ENCODE measurements at regions not wholly inside any gene's neighbourhood (a gene's known extent, or its start where the extent isn't known, plus 50 kb on each side); places are given as distances from the start of the nearest gene placed in this dataset.

DNA sequence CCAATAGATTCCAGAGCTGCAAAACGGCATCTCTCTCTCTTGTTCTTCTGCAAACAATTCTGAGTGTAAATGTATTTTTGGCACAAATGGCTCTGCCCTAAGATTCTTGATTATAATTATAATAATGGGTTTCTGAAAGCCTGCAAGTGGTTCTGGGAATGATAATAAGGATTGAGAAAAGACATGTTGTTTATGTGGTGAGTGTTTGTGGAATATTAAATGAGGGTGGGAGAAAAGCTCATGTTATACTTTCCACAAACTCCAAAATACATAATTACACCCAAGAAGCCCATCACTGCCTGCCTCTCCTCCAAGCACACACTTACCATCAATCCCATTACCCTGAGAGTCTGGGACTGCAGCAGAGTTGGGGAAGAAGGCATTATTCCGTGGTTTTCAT is 460.0 kb upstream of the BRINP1 start:
- DNase-seq (ENCODE audit: low spot score), result no peak

- DNase-seq (ENCODE audit: low spot score), result no peak
Measured at GRCh38 chr9:119827526-119827925, 458.3 kb upstream of the BRINP1 start.

DNA sequence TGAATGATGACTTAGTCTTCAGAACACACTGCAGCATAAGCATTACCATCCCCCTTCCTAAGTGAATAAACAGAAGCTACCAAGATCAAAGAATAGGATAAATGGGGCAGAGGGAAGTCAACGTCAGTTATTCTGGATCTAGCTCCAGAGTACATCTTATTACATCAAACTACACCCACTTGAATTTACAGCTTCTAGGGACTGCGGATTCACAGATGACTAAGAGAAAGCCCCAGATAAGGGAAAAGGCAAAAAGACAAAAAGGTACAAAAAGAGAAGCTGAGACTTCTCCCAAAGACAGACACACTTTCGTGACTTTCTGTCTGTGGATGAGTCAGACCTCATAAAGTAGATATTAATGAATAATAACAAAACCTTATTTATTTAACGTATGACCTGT is 457.9 kb upstream of the BRINP1 start:
- no peak for DNase-seq (ENCODE audit: low spot score)

DNA sequence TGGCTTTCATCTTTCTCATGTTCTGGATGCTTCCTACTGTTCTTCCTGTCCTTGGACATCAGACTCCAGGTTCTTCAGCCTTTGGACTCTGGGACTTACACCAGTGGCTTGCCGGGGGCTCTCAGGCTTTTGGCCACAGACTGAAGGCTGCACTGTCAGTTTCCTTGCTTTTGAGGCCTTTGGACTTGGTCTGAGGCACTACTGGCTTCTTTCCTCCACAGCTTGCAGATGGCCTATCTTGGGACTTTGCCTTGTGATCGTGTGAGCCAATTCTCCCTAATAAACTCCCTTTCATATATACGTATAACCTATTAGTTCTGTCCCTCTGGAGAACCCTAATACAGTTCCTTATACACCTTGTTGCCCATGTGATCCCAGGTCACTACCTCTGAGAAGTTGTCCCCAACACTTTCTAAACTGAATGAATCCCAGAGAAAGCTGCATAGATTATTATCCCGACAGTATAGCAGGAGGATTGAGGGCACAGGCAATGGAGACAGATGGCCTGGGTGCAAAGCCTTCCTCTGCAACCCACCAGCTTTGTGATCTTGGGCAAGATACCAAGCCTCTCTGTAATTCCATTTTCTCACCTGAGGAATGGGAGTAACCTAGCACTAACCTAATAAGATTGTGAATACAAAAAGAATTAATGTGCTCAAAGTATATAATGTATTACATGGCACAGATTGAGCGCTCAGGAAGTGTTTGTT is 449.6 kb upstream of the BRINP1 start:
- DNase-seq (ENCODE audit: low spot score), result no peak

GRCh38 chr9:119810645-119811429 is 441.6 kb upstream of the BRINP1 start:
- no peak for DNase-seq (ENCODE audit: low spot score)

- DNase-seq (ENCODE audit: low spot score), result no peak
Measured at GRCh38 chr9:119803679-119804078, 434.4 kb upstream of the BRINP1 start.

- DNase-seq (ENCODE audit: low spot score), result no peak
Measured at GRCh38 chr9:119802621-119803020, 433.4 kb upstream of the BRINP1 start.

GRCh38 chr9:119802133-119802532 is 432.9 kb upstream of the BRINP1 start:
- no peak for DNase-seq (ENCODE audit: low spot score)

DNA sequence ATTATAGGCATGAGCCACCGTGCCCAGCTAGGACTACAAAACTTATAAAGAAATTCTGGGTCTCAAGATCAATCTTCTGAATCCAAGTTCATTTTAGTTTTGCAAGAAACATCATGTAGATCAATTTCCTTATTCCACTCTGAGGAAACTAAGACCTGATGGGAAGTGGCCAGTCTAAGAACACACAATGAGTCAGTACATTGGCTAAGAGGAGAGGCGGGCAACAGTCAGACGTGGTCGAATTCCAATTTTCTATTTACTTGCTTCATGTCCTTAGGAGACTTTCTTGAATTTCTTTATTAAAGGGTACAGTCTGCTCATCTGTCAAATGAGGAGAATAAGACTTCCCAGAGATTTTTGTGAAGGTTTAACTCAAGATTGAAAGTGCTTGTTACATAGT is 432.1 kb upstream of the BRINP1 start:
- DNase-seq (ENCODE audit: low spot score), result no peak

- DNase-seq (ENCODE audit: low spot score), result no peak
Measured at GRCh38 chr9:119795395-119795794, 426.2 kb upstream of the BRINP1 start.

DNA sequence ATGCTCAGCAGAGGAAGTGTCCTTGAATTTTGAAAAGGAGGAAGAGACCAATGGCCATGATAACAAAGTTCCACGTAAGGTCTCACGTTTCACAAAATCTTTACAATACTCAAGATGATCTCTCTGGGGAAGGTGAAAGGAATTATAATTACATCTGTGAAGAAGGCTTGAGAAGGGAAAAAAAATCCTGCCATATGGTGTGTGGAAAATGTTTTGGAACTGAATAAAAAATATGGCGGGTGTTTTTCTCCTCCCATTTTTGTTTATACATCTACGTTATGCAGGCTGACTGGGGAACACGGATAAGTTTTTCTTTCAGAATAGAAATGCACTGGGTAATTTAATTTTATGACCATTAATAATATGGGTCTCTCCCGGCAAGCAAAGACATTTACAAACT is 425.6 kb upstream of the BRINP1 start:
- no peak for DNase-seq (ENCODE audit: low spot score)

GRCh38 chr9:119793218-119793617 is 424.0 kb upstream of the BRINP1 start:
- DNase-seq (ENCODE audit: low spot score), result no peak

GRCh38 chr9:119792242-119792641 is 423.0 kb upstream of the BRINP1 start:
- no peak for DNase-seq (ENCODE audit: low spot score)

DNA sequence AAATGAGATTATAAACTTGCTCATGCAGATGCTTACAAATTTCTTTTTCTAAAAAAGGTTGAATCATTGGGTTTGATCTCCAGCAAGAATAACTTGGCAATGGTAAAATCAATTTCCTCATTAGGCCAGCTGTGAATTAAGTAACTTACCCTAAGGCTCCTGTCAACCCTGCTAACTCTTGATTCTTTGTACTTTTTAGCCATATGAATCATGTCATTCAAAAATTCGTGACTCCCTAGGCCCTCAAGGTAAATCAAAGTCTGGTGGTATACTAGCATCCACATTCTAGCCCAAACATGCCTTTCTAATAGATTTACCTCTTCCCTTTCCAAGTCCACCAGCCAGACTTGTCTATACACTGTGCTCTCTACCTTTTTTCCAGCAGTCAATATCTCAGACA is 420.8 kb upstream of the BRINP1 start:
- no peak for DNase-seq (ENCODE audit: low spot score)

DNA sequence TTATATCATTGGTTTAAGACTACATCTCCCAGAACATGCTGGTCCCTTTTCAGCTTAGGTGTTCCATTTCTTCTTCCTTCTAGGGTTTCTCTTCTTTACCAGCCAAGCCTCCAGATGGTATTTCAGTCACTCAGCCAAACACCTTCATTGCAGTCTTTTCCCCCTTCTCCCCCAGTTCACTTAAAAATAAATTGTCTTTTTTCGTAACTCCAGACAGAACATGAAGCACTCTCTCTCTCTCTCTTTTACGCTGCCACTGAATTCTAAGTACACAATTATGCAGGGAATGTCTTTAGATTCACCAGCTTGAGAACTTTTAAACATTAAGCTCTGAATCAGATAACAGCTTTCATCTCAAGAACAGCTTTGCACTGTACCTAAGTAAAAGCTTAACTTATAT is 419.7 kb upstream of the BRINP1 start:
- DNase-seq (ENCODE audit: low spot score), result no peak

DNA sequence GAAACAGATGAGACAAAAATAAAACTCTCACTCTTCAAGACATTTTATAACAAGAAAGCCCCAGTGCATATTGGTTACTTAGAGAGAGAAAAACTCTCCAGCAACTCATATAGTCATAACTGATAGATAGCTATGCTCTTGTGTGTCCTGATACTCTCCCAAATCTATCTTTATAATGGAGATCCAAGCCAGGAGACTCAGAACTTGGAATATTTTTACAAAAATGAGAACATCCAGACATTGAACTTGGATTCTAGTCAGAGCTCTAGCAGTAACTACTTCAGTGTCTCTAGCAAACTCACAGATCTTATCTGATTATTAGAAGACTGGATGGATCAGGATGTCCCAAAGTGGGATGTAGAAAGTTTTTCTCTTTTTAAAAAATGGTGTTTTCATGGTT is 412.7 kb upstream of the BRINP1 start:
- no peak for DNase-seq (ENCODE audit: low spot score)

GRCh38 chr9:119775410-119775809 is 406.2 kb upstream of the BRINP1 start:
- DNase-seq (ENCODE audit: low spot score), result no peak

DNA sequence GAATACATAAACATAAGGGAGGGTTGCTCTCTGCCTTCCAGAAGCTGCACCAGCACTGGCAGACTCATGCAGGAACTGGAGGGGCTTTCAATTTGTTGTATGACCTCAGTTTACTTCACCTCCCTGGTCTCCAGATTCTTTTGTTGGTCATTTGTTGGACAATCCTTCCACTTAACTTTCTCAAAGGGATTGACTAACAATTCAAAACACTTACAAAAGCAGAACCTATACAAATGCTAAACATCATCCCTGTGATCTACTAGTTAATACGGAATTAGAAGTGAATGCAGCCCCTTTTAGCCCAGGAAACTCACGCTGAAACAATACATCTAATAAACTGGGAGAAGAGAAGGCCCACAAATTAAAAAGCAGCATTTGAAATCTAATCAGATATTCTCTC is 404.6 kb upstream of the BRINP1 start:
- DNase-seq (ENCODE audit: low spot score), result no peak

- no peak for DNase-seq (ENCODE audit: low spot score)
Measured at GRCh38 chr9:119771341-119771740, 402.1 kb upstream of the BRINP1 start.

GRCh38 chr9:119768266-119768665 is 399.0 kb upstream of the BRINP1 start:
- no peak for DNase-seq (ENCODE audit: low spot score)

GRCh38 chr9:119765632-119766175 is 396.5 kb upstream of the BRINP1 start:
- DNase-seq (ENCODE audit: low spot score), result no peak

DNA sequence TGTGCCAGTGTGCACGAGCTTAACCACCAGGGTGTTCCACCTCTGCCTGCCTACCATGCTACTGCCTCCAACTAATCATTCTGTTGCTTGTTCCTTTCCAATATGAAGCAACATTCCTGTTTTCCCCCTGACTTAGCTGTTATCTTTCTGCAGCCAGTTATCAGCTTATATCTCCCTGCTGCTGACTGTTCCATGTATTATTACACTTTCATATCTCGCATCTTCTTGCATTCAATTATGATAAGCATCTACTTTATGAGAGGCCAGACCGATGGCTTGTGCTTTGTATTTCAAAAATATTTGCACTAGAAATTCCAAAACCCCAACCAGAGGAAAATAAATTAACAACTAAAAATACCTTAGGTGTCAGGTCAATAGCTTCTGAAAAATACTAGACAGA is 394.0 kb upstream of the BRINP1 start:
- no peak for DNase-seq (ENCODE audit: low spot score)

GRCh38 chr9:119761812-119762211 is 392.6 kb upstream of the BRINP1 start:
- no peak for DNase-seq (ENCODE audit: low spot score)

- DNase-seq (ENCODE audit: low spot score), result no peak
Measured at GRCh38 chr9:119758990-119759389, 389.8 kb upstream of the BRINP1 start.
